ENCODE measurements at regions not wholly inside any gene's neighbourhood (a gene's known extent, or its start where the extent isn't known, plus 50 kb on each side); places are given as distances from the start of the nearest gene placed in this dataset.

GRCh38 chr2:128774320-128775216 lies 455.9 kb upstream of the HS6ST1 start:
- no peak for TF ChIP-seq CTCF (conservative IDR thresholded peaks at IDR 0.05; ENCODE audit: low read length)
- H3K4me3 ChIP-seq (ENCODE audit: low read length): no peak overlapping the region
- no peak for DNase-seq (ENCODE audit: low read depth)

- no peak overlapping the region for H3K4me3 ChIP-seq (ENCODE audit: low read length)
- no peak for TF ChIP-seq CTCF (conservative IDR thresholded peaks at IDR 0.05; ENCODE audit: low read length)
- no peak for DNase-seq (ENCODE audit: low read depth)
These were observed 456.7 kb upstream of the HS6ST1 start for GRCh38 chr2:128775217-128775913.

- no peak for TF ChIP-seq CTCF (conservative IDR thresholded peaks at IDR 0.05; ENCODE audit: low read length)
- H3K4me3 ChIP-seq (ENCODE audit: low read length): no peak overlapping the region
- no peak for DNase-seq (ENCODE audit: low read depth)
These were observed 457.2 kb upstream of the HS6ST1 start for GRCh38 chr2:128775914-128776285.

- no peak overlapping the region for H3K4me3 ChIP-seq (ENCODE audit: low read length)
- DNase-seq (ENCODE audit: low read depth): no peak
- TF ChIP-seq CTCF (conservative IDR thresholded peaks at IDR 0.05; ENCODE audit: low read length): no peak
These were observed 458.0 kb upstream of the HS6ST1 start for GRCh38 chr2:128776461-128777195.

- no peak for TF ChIP-seq CTCF (conservative IDR thresholded peaks at IDR 0.05; ENCODE audit: low read length)
- no peak overlapping the region for H3K4me3 ChIP-seq (ENCODE audit: low read length)
- no peak for DNase-seq (ENCODE audit: low read depth)
These were observed 458.7 kb upstream of the HS6ST1 start for GRCh38 chr2:128777196-128778035.

GRCh38 chr2:128778843-128779242 lies 460.2 kb upstream of the HS6ST1 start:
- H3K4me3 ChIP-seq (ENCODE audit: low read length): no peak overlapping the region
- no peak for DNase-seq (ENCODE audit: low read depth)
- no peak for TF ChIP-seq CTCF (conservative IDR thresholded peaks at IDR 0.05; ENCODE audit: low read length)

All from AG10803 (cell line).